Forelimb muscle (tissue), 1 donor: ENCODE measurements at regions not wholly inside any gene's neighbourhood (a gene's known extent, or its start where the extent isn't known, plus 50 kb on each side); places are given as distances from the start of the nearest gene placed in this dataset.
"Not testable (repeated sequence)": the region's sequence is repeated elsewhere in the genome, so short reads cannot be mapped to it uniquely, and the experiment has no call there.

Experiments
- DNase-seq: peaks from one replicate; pipeline ENCODE4 v3.0.0-alpha.2; 2013; ENCODE audit warnings: low read depth

GRCh38 chr2:185643434-185643833 lies 95.2 kb upstream of the FSIP2 start:
- DNase-seq: no peak

DNA sequence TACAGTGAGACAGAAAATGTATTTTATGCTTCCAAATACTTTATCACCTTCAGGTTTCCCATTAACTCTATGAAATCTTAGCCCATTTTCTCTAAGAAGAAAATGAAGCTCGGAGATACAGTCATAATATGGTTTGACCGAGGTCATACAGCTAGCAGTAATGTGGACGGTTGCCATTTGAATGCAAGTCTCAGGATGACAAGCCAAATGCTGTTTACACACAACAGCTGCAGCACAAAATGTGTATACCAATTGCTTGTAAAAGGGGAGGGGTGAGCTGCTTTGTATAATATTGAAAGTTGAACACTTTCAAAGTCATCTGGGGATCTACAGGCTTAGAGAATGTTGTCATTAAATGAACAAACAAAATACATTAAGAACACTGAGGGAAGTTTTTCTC lies 93.8 kb upstream of the FSIP2 start:
- peak; percentile 72 for DNase-seq

DNA sequence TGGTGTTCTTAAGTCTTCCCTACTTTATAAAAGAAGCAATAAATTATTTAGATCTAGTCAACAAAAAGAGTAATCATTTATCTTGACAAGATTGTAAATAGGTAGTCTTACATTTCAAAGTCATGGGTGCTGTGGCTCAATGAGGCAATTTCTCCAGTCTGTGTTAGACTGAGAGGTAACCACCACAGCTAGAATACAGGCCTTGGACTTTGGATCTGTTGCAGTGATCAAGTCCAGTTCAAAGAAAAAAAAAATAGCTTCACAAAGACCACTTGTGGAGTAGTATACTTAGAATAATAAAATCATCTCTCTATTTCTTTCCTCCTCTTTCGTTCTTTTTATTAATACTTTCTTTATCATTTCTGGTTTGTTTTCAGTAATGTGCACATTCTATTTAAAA lies 93.1 kb upstream of the FSIP2 start:
- no peak for DNase-seq

- no peak for DNase-seq
Observed at GRCh38 chr2:185658750-185659149, 79.9 kb upstream of the FSIP2 start.

DNA sequence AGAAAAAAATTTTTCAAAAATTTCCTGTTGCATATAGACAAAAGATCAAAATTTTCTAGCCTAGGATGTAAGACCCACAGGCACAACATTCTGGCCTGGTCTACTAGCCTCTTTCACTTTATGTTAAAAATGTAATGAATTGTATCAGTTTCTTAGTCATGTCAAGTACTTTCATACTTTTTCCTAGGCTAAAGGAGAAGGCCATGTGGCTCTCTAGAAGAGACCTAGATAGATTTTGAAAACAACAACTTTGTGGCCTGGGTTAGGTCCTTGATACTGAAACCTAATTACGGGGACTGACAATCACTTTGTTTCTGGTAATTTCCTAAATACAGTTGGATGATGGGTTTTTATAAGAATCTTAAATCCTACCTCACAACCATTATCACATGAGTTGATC lies 74.8 kb upstream of the FSIP2 start:
- no peak for DNase-seq

DNA sequence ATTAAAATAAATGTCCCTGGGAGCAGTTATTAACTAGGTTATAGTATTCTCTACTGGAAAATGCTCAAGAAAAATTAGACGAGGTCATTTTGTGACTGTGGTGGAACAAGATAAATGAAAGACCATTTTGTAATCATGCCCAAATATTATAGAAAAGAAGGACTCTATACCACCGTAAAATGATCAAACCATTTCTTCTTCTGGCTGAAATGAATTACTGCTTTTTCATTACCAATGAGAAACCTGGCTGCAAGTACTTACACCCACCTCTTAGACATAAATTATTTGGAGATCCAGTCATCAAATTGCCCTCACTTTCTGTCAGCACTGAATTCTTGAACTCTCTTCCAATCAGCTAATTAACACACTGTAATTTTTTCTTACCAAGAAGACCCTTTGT lies 74.2 kb upstream of the FSIP2 start:
- no peak for DNase-seq

DNA sequence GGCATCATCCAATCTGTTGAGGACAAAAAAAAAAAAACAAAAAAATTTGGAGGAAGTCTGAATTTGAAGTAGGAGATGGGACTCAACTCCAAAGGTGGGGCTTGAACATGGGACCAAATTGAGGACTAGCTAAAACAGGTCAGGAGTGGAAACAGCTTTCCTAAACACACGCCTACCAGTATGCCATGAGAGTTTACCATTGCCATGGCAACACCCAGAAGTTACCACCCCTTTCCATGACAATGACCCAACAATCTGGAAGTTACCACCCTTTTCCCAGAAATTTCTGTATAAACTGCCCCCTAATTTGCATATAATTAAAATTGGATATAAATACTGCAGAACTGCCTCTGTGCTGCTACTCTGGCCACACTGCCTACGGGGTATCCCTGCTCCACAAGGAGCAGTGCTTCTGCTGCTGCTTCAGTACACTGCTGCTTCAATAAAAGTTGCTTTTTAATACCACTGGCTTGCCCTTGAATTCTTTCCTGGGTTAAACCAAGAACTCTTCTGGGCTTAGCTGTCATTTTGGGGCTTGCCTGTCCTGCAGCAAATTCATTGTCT lies 73.3 kb upstream of the FSIP2 start:
- DNase-seq: no peak

DNA sequence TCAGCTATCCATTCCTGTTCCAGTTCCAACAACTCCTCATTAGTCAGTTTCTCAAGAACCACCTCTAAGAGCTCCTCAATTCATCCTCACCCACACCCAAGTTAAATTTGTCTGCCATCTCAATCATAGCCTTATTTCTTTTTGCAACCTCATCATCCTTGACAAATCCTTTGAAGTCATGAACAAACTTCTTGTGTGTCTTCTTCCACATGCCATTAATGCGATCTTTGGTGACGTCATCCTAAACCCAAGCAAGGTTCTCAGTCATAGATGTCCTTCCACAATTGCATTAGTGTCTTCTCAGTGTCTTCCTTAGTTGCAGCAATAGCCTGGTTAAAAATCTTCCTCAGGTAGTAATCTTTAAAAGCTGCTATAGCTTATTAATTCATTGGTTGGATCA lies 71.2 kb upstream of the FSIP2 start:
- no peak for DNase-seq

DNA sequence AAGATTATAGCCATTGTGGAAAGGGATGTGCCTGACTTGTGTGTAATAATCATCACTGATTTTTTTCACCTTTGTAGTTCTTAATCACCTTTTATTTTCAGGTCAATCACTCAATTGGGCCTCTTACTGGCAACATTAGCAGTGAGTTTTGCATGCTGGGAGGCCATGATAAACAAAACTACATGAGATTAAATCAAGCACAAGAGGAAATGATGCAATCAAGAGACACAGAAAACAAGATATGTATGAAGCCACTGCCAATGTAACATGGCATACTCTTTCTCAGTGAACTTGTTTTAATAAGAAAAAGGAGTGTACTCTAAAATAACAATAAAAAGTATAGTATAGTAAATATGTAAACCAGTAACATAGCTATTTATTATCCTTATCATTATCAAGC lies 69.9 kb upstream of the FSIP2 start:
- DNase-seq: no peak

- no peak for DNase-seq
Observed at GRCh38 chr2:185674232-185674631, 64.4 kb upstream of the FSIP2 start.

- no peak for DNase-seq
Observed at GRCh38 chr2:185676316-185676715, 62.3 kb upstream of the FSIP2 start.

DNA sequence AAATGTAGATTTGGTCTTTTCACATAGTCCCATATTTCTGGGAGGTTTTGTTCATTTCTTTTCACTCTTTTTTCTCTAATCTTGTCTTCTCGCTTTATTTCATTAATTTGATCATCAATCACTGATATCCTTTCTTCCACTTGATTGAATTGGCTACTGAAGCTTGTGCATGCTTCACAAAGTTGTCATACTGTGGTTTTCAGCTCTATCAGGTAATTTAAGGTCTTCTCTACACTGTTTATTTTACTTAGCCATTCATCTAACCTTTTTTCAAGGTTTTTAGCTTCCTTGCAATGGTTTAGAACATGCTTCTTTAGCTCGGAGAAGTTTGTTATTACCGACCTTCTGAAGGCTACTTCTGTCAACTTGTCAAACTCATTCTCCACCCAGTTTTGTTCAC lies 51.6 kb upstream of the FSIP2 start:
- not testable (repeated sequence) for DNase-seq

DNA sequence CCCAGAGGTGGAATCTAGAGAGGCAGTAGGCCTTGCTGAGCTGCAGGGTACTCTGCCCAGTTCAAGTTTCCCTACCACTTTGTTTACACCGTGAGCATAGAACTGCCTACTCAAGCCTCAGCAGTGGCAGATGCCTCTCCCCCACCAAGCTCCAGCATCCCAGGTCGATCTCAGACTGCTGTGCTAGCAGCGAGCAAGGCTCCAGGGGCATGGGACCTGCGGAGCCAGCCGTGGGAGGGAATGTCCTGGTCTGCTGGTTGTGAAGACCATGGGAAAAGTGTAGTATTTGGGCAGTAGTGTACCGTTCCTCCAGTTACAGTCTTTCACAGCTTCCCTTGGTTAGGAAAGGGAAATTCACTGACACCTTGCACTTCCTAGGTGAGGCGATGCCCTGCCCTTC lies 50.6 kb upstream of the FSIP2 start:
- no peak for DNase-seq
